Small intestine (tissue), 7 donors: ENCODE measurements at regions not wholly inside any gene's neighbourhood (a gene's known extent, or its start where the extent isn't known, plus 50 kb on each side); places are given as distances from the start of the nearest gene placed in this dataset.
"Not testable (repeated sequence)": the region's sequence is repeated elsewhere in the genome, so short reads cannot be mapped to it uniquely, and the experiment has no call there.

Source experiments
- DNase-seq, 2 donors: peaks; one replicate each; pipeline versions ENCODE4 v3.0.0 to v3.0.0-alpha.2; 2013
- FAIRE-seq: peaks from 2 replicates; lab custom pipeline; 2012; peaks lifted over from hg19 to GRCh38; lab: Jason Lieb, UNC
- H3K27ac ChIP-seq, 3 donors: one replicate each; pipeline ENCODE4 v1.5.1; 2013; ENCODE audit warnings: low read length in 2 of 3, mild to moderate bottlenecking in 2 of 3, control low read depth in 1 of 3, inconsistent platforms in 1 of 3, low read depth in 1 of 3, moderate library complexity in 1 of 3
- H3K27me3 ChIP-seq, 3 donors: one replicate each; pipeline ENCODE4 v1.6.1; 2013; ENCODE audit warnings: low read length in 3 of 3, inconsistent platforms in 1 of 3; ENCODE audit not compliant: control insufficient read depth in 3 of 3, insufficient read depth in 3 of 3
- H3K36me3 ChIP-seq, 3 donors: one replicate each; pipeline ENCODE4 v1.6.1; 2013; ENCODE audit warnings: low read length in 3 of 3, inconsistent platforms in 1 of 3, low read depth in 1 of 3, mild to moderate bottlenecking in 1 of 3, moderate library complexity in 1 of 3; ENCODE audit not compliant: control insufficient read depth in 3 of 3, insufficient read depth in 2 of 3
- H3K4me1 ChIP-seq, 3 donors: one replicate each; pipeline ENCODE4 v1.6.1; 2013; ENCODE audit warnings: low read length in 2 of 3, inconsistent platforms in 1 of 3, low read depth in 1 of 3, mild to moderate bottlenecking in 1 of 3, moderate library complexity in 1 of 3; ENCODE audit not compliant: control insufficient read depth in 3 of 3, insufficient read depth in 2 of 3
- H3K4me3 ChIP-seq, 3 donors: one replicate each; pipeline ENCODE4 v1.5.1; 2013; ENCODE audit warnings: low read length in 3 of 3, control low read depth in 1 of 3, inconsistent platforms in 1 of 3, low read depth in 1 of 3, mild to moderate bottlenecking in 1 of 3, moderate library complexity in 1 of 3
- H3K9me3 ChIP-seq, 2 donors: one replicate each; pipeline ENCODE4 v1.6.1; 2013; ENCODE audit warnings: low read depth in 1 of 2, low read length in 1 of 2; ENCODE audit not compliant: control insufficient read depth in 2 of 2, insufficient read depth in 1 of 2
- WGBS, 3 donors: extraction: QIAGEN DNeasy Blood & Tissue Kit; methylation state at CpG; one replicate each; pipeline ENCODE4 v1.1.7; 2013; 5-methylcytosine and 5-hydroxymethylcytosine counted together
- donor health status: healthy with polysubstance abuse.
- donor health status: control.
- donor health status: control.
- donor health status: Bipolar disorder and iron deficiency.
- donor health status: healthy.

DNA sequence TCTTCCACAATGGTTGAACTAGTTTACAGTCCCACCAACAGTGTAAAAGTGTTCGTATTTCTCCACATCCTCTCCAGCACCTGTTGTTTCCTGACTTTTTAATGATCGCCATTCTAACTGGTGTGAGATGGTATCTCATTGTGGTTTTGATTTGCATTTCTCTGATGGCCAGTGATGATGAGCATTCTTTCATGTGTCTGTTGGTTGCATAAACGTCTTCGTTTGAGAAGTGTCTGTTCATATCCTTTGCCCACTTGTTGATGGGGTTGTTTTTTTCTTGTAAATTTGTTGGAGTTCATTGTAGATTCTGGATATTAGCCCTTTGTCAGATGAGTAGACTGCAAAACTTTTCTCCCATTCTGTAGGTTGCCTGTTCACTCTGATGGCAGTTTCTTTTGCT lies 319.9 kb downstream of the FBXO8 start:
- not testable (repeated sequence) for FAIRE-seq, DNase-seq, H3K27me3 ChIP-seq, H3K9me3 ChIP-seq, H3K4me1 ChIP-seq, H3K27ac ChIP-seq, H3K4me3 ChIP-seq, H3K36me3 ChIP-seq
- 72 to 85% (median 78%) methylated on average over 2 of the region's 4 CpGs for WGBS, 3 donors

GRCh38 chr4:173960398-173960797 lies 323.1 kb downstream of the FBXO8 start:
- Histone ChIP-seq H3K27ac (no peak overlapping the region), H3K4me1 (no peaks in the 10 kb centered on the region), H3K27me3 (no peaks in the 10 kb centered on the region), H3K9me3 (no peaks in the 10 kb centered on the region), H3K4me3 (no peak overlapping the region), H3K36me3 (no peaks in the 10 kb centered on the region)
- DNase-seq (no peak), FAIRE-seq (no peak)
- WGBS, 3 donors = 46 to 61% (median 56%) methylated on average over 5 of the region's 5 CpGs

- WGBS, 3 donors = 0 to 54% (median 15%) methylated on average over 1 of the region's 1 CpG
- no peaks in the 10 kb centered on the region for H3K27me3 ChIP-seq
- no peaks in the 10 kb centered on the region for H3K36me3 ChIP-seq
- H3K9me3 ChIP-seq = no peaks in the 10 kb centered on the region
- DNase-seq (no peak), FAIRE-seq (no peak)
- no peak overlapping the region for H3K27ac ChIP-seq
- no peaks in the 10 kb centered on the region for H3K4me1 ChIP-seq
- H3K4me3 ChIP-seq = no peak overlapping the region
These were observed 325.0 kb downstream of the FBXO8 start for GRCh38 chr4:173958445-173958844.

DNA sequence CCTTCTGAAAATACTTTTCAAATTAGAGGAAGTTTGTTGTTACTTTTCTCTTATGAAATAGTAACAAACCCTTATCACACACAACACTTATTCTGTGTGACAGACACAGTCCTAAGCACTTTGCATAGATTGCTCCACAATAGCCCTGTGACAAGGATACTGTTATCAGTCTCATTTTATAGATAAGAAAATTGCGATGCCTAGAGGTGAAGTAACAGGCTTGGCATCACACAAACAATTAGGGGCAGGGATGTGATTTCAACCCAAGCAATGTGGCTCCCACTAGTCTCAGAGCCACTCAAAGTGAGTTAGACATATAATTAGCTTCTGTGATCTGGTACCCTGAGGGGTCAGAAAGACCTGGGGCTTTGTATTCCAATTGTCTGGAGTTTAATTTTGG lies 339.9 kb downstream of the FBXO8 start:
- Histone ChIP-seq H3K9me3 (no peaks in the 10 kb centered on the region), H3K27me3 (no peaks in the 10 kb centered on the region), H3K4me1 (no peaks in the 10 kb centered on the region), H3K4me3 (no peak overlapping the region), H3K27ac (no peak overlapping the region), H3K36me3 (no peaks in the 10 kb centered on the region)
- FAIRE-seq = no peak
- DNase-seq = no peak
- WGBS, 3 donors = 13 to 27% (median 17%) methylated on average over 1 of the region's 1 CpG

DNA sequence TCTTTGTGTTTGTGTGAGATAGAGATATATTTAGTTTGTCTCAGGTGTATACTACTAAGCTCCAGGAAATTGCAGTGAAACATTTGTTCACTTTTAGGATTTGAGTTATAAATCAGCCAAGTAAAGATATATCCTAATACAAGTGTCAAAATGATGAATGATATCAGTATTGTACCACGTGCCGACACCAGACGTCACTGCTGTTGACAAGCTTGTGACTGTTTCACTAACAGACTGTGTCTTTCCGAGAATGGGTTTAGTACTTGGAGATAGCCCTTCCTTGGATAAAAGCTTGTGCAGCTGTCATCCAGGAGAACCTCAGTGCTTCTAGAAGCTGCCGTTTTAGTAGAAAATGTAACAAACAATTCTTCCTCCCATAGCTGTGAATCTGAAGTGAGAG lies 343.3 kb downstream of the FBXO8 start:
- no peaks in the 10 kb centered on the region for H3K36me3 ChIP-seq
- H3K27me3 ChIP-seq = no peaks in the 10 kb centered on the region
- no peak for DNase-seq
- H3K4me3 ChIP-seq = no peak overlapping the region
- H3K27ac ChIP-seq = no peak overlapping the region
- no peaks in the 10 kb centered on the region for H3K9me3 ChIP-seq
- no peaks in the 10 kb centered on the region for H3K4me1 ChIP-seq
- no peak for FAIRE-seq
- WGBS, 3 donors = 9 to 29% (median 21%) methylated on average over 5 of the region's 5 CpGs

- H3K27ac ChIP-seq = no peak overlapping the region
- no peak overlapping the region for H3K4me3 ChIP-seq
- H3K4me1 ChIP-seq = no peaks in the 10 kb centered on the region
- no peak for DNase-seq
- no peaks in the 10 kb centered on the region for H3K36me3 ChIP-seq
- WGBS, 3 donors = 82 to 86% (median 82%) methylated on average over 2 of the region's 2 CpGs
- FAIRE-seq = no peak
- no peaks in the 10 kb centered on the region for H3K9me3 ChIP-seq
- H3K27me3 ChIP-seq = no peaks in the 10 kb centered on the region
These were observed 345.7 kb downstream of the FBXO8 start for GRCh38 chr4:173937631-173938270.

DNA sequence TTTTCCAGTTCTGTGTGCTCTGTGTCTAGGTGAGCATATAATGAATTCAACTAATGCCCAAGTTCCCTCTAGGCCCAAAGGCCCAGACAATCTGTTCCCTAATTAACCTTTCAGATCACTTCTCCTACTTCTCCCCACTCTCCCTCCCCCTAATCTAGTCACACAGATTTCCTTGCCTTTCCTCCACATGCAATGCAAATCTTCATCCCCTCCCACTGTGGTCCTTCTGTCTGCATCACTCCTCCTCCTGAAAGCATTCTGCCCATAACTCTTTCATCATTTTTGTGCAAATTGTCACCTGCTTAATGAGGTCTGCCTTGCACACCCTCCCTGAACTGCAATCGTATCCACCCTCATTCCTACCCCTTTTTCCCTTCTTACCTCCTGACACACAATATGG lies 346.6 kb downstream of the FBXO8 start:
- 41 to 66% (median 46%) methylated on average over 1 of the region's 1 CpG for whole genome bisulfite sequencing, 3 donors
- DNase-seq (no peak), FAIRE-seq (no peak)
- Histone ChIP-seq H3K27ac (no peak overlapping the region), H3K27me3 (no peaks in the 10 kb centered on the region), H3K36me3 (no peaks in the 10 kb centered on the region), H3K4me1 (no peaks in the 10 kb centered on the region), H3K4me3 (no peak overlapping the region), H3K9me3 (no peaks in the 10 kb centered on the region)

- DNase-seq (no peak), FAIRE-seq (no peak)
- Histone ChIP-seq H3K9me3 (no peaks in the 10 kb centered on the region), H3K36me3 (no peaks in the 10 kb centered on the region), H3K27ac (no peak overlapping the region), H3K4me3 (no peak overlapping the region), H3K4me1 (no peaks in the 10 kb centered on the region), H3K27me3 (no peaks in the 10 kb centered on the region)
- WGBS, 3 donors = 13 to 24% (median 20%) methylated on average over 5 of the region's 5 CpGs
These were observed 347.7 kb downstream of the FBXO8 start for GRCh38 chr4:173935622-173936405.
